ENCODE measurements at regions not wholly inside any gene's neighbourhood (a gene's known extent, or its start where the extent isn't known, plus 50 kb on each side); places are given as distances from the start of the nearest gene placed in this dataset.

- Histone ChIP-seq H3K79me1 (ENCODE audit: insufficient read depth, low read depth, low read length, poor library complexity, severe bottlenecking) (no peaks in the 10 kb centered on the region), H3K14ac (ENCODE audit: insufficient read depth, low read length) (no peak overlapping the region), H3K9ac (ENCODE audit: extremely low read depth, insufficient read length, low read length) (no peak overlapping the region), H2AFZ (ENCODE audit: low read length) (no peak overlapping the region), H4K8ac (replicated peaks; ENCODE audit: insufficient read length, low read depth, low read length) (no peak overlapping the region), H2AK5ac (ENCODE audit: insufficient read length, low read length) (no peak overlapping the region), H2BK20ac (ENCODE audit: low read depth, low read length, poor library complexity, severe bottlenecking) (no peak overlapping the region), H4K5ac (ENCODE audit: insufficient read length, low read depth, low read length) (no peak overlapping the region), H2BK12ac (ENCODE audit: insufficient read length, low read depth, low read length) (no peak overlapping the region), H2BK120ac (ENCODE audit: low read depth, low read length, poor library complexity, severe bottlenecking) (no peak overlapping the region), H2BK15ac (ENCODE audit: low read depth, low read length) (no peak overlapping the region), H3K79me2 (ENCODE audit: insufficient read depth, low read length) (no peaks in the 10 kb centered on the region), H4K91ac (ENCODE audit: insufficient read length, low read depth, low read length) (no peak overlapping the region), H3K4me2 (ENCODE audit: insufficient read depth, insufficient read length, low read length) (no peak overlapping the region), H3K18ac (ENCODE audit: insufficient read length, low read depth, low read length) (no peak overlapping the region), H4K20me1 (ENCODE audit: control insufficient read depth, insufficient read depth, insufficient read length) (no peaks in the 10 kb centered on the region), H3T11ph (ENCODE audit: low read length) (no peak overlapping the region), H3K4me1 (ENCODE audit: insufficient read depth, low read length) (no peaks in the 10 kb centered on the region), H3K23me2 (ENCODE audit: insufficient read length, low read depth, low read length, poor library complexity, severe bottlenecking) (peaks cover 2% of the 10 kb centered on the region), H3K4ac (ENCODE audit: low read depth, low read length) (no peak overlapping the region), H3K56ac (ENCODE audit: insufficient read length, low read depth, low read length) (no peak overlapping the region), H3K27ac (ENCODE audit: insufficient read length, low read depth, low read length) (no peak overlapping the region), H3K23ac (ENCODE audit: insufficient read length, low read depth, low read length) (no peak overlapping the region), H3K27me3 (ENCODE audit: insufficient read depth, low read length) (no peaks in the 10 kb centered on the region), H3K9me3 (ENCODE audit: control insufficient read depth, low read depth, low read length) (no peaks in the 10 kb centered on the region), H2BK5ac (ENCODE audit: insufficient read length, low read length) (no peak overlapping the region)
- Mint-ChIP-seq H3K27ac (no peak overlapping the region), H3K4me3 (no peak overlapping the region), H3K4me1 (peaks cover 11 to 16% of the 10 kb centered on the region in 2 experiments), H3K9me3 (0 out of 5 replicates have a peak, but pooled peaks cover 0 to 2% of the 10 kb centered on the region in 2 experiments), H3K27me3 (ENCODE audit: low read depth) (no peaks in the 10 kb centered on the region), H3K36me3 (ENCODE audit: insufficient read depth in 1 of 3, low read depth in 3 of 3) (no peaks in the 10 kb centered on the region; a peak in 2 of 7 replicates)
- WGBS (ENCODE audit: extremely low coverage, insufficient read length, low lambda C conversion rate), result no CpG with 5 or more reads among the region's 3 CpGs
- TF ChIP-seq, protein P1, sequence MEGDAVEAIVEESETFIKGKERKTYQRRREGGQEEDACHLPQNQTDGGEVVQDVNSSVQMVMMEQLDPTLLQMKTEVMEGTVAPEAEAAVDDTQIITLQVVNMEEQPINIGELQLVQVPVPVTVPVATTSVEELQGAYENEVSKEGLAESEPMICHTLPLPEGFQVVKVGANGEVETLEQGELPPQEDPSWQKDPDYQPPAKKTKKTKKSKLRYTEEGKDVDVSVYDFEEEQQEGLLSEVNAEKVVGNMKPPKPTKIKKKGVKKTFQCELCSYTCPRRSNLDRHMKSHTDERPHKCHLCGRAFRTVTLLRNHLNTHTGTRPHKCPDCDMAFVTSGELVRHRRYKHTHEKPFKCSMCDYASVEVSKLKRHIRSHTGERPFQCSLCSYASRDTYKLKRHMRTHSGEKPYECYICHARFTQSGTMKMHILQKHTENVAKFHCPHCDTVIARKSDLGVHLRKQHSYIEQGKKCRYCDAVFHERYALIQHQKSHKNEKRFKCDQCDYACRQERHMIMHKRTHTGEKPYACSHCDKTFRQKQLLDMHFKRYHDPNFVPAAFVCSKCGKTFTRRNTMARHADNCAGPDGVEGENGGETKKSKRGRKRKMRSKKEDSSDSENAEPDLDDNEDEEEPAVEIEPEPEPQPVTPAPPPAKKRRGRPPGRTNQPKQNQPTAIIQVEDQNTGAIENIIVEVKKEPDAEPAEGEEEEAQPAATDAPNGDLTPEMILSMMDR (conservative IDR thresholded peaks at IDR 0.05), result no peak
- no peak for DNase-seq
These were observed 440.7 kb downstream of the CMPK2 start for GRCh38 chr2:6425032-6425431.

Measured in H9 (cell line).